ENCODE measurements at regions not wholly inside any gene's neighbourhood (a gene's known extent, or its start where the extent isn't known, plus 50 kb on each side); places are given as distances from the start of the nearest gene placed in this dataset.

GRCh38 chr10:61842755-61843497, 58.6 kb upstream of the ARID5B start:
- WGBS (ENCODE audit: extremely low coverage, insufficient read length, low lambda C conversion rate), result no CpG with 5 or more reads among the region's 4 CpGs
- no peak overlapping the region for H3K4me2 ChIP-seq (ENCODE audit: insufficient read depth, insufficient read length, low read length)
- no peak overlapping the region for H3K14ac ChIP-seq (ENCODE audit: insufficient read depth, low read length)
- Mint-ChIP-seq H3K27ac (no peak overlapping the region), H3K27me3 (ENCODE audit: low read depth) (peaks cover 57% of the 10 kb centered on the region), H3K4me1 (peaks cover 12 to 18% of the 10 kb centered on the region in 2 experiments), H3K9me3 (no peaks in the 10 kb centered on the region; a peak in 2 of 5 replicates), H3K36me3 (ENCODE audit: insufficient read depth in 1 of 3, low read depth in 3 of 3) (no peaks in the 10 kb centered on the region), H3K4me3 (no peak overlapping the region)
- H3K9ac ChIP-seq (ENCODE audit: extremely low read depth, insufficient read length, low read length), result no peak overlapping the region
- no peak overlapping the region for H2BK12ac ChIP-seq (ENCODE audit: insufficient read length, low read depth, low read length)
- no peak overlapping the region for H3K4ac ChIP-seq (ENCODE audit: low read depth, low read length)
- H3T11ph ChIP-seq (ENCODE audit: low read length), result no peak overlapping the region
- H2AK5ac ChIP-seq (ENCODE audit: insufficient read length, low read length), result no peak overlapping the region
- H4K91ac ChIP-seq (ENCODE audit: insufficient read length, low read depth, low read length), result no peak overlapping the region
- H4K5ac ChIP-seq (ENCODE audit: insufficient read length, low read depth, low read length), result no peak overlapping the region
- TF ChIP-seq CTCF (conservative IDR thresholded peaks at IDR 0.05), result no peak
- H3K56ac ChIP-seq (ENCODE audit: insufficient read length, low read depth, low read length), result no peak overlapping the region
- peaks cover 8% of the 10 kb centered on the region; the same call in 1 of the 2 replicates for H3K27me3 ChIP-seq (ENCODE audit: insufficient read depth, low read length)
- no peak overlapping the region for H3K23ac ChIP-seq (ENCODE audit: insufficient read length, low read depth, low read length)
- no peak overlapping the region for H3K27ac ChIP-seq (ENCODE audit: insufficient read length, low read depth, low read length)
- H2AFZ ChIP-seq (ENCODE audit: low read length), result no peak overlapping the region
- H3K4me1 ChIP-seq (ENCODE audit: insufficient read depth, low read length), result peaks cover 5% of the 10 kb centered on the region
- no peak overlapping the region for H2BK20ac ChIP-seq (ENCODE audit: low read depth, low read length, poor library complexity, severe bottlenecking)
- no peak overlapping the region for H3K18ac ChIP-seq (ENCODE audit: insufficient read length, low read depth, low read length)
- H3K79me1 ChIP-seq (ENCODE audit: insufficient read depth, low read depth, low read length, poor library complexity, severe bottlenecking), result no peaks in the 10 kb centered on the region
- no peaks in the 10 kb centered on the region for H3K23me2 ChIP-seq (ENCODE audit: insufficient read length, low read depth, low read length, poor library complexity, severe bottlenecking)
- H2BK15ac ChIP-seq (ENCODE audit: low read depth, low read length), result no peak overlapping the region
- H4K8ac ChIP-seq (replicated peaks; ENCODE audit: insufficient read length, low read depth, low read length), result no peak overlapping the region
- H4K20me1 ChIP-seq (ENCODE audit: control insufficient read depth, insufficient read depth, insufficient read length), result no peaks in the 10 kb centered on the region
- no peak overlapping the region for H2BK120ac ChIP-seq (ENCODE audit: low read depth, low read length, poor library complexity, severe bottlenecking)
- H3K79me2 ChIP-seq (ENCODE audit: insufficient read depth, low read length), result no peaks in the 10 kb centered on the region
- H3K9me3 ChIP-seq (ENCODE audit: control insufficient read depth, low read depth, low read length), result no peaks in the 10 kb centered on the region
- DNase-seq, result no peak
- H2BK5ac ChIP-seq (ENCODE audit: insufficient read length, low read length), result no peak overlapping the region
